HG03571 (cell line): ENCODE measurements at regions not wholly inside any gene's neighbourhood (a gene's known extent, or its start where the extent isn't known, plus 50 kb on each side); places are given as distances from the start of the nearest gene placed in this dataset.

ENCODE experiments used
- ATAC-seq: cut with Tn5 transposase; IDR thresholded peaks from one replicate; pipeline ENCODE4 v1.9.1; 2021; ENCODE audit not compliant: unreplicated experiment

- no peak for ATAC-seq
Observed at GRCh38 chr4:96295143-96295741, 455.3 kb downstream of the PDHA2 start.

DNA sequence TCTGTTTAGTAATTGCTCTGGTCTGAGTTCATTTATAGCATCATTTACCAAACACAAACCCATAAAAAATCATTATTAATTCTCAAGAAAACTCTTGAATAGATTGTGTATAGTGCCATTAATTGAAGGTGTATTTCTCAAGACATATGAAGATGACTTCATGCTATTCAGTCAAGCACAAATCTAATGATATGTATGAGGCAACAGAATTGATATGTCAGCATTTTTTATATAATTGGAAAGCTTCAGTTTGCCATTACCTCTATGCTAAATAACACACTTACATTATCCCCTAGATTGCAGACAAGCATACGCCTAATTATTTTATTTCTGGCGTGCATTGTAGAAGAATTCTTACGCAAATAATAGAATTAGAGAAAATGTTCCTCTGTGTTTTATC is 461.8 kb downstream of the PDHA2 start:
- no peak for ATAC-seq

DNA sequence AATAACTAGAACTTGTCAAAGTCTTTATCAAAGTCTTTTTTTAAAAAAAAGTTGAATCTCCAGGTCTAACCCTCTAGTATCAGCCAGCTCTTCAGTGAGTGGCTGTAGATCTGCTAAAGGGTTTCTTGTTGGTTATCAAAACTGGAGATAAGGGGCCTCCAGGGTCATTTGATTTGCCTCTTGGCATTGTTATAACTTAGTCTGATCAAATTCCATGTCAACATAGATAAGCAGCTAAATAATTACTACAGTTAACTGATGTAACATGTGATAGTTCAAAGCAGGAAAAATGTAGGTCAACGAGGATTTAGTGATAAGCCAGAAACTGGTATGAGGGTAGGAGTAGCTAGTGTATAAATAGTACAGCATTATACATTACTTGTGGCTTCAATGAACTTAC is 465.1 kb downstream of the PDHA2 start:
- no peak for ATAC-seq

GRCh38 chr4:96312046-96312685 is 472.3 kb downstream of the PDHA2 start:
- ATAC-seq, result no peak

DNA sequence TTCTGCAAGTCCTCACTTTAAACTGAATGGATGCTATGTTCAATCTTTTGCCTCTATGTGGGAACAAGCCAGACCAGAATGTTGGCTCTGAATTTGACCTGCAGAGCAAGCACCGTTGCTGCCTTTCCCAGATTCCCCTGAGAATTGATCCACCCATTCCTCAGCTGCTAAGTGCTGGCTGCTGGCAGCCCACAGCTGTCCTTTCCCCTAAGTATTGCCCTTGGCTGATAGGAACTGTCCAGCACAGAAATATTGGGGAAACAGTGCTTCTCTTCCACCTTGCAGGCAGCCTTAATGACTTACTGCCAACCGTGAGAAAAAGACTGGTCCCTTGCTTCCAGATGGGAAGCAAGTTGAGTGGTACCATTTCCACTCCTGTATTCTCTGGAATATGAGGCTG is 475.9 kb downstream of the PDHA2 start:
- no peak for ATAC-seq

DNA sequence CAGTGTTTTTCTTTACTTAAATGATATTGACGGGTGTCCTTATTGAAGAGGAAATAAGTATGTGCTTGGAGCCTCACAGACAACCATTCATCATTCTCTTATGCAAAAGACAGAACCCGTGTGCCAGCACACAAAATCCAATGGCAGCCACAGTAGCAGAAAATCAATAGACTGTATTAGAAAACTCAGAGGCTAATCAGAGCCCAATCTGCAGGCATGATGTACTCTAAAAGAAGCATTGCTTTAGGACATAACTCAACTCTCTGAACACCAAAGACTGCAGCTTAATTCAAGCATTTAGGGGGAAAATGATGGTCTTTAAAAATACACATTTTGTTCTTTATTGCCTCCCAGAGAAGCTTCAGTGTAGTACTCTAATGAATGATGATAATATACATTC is 476.9 kb downstream of the PDHA2 start:
- no peak for ATAC-seq

DNA sequence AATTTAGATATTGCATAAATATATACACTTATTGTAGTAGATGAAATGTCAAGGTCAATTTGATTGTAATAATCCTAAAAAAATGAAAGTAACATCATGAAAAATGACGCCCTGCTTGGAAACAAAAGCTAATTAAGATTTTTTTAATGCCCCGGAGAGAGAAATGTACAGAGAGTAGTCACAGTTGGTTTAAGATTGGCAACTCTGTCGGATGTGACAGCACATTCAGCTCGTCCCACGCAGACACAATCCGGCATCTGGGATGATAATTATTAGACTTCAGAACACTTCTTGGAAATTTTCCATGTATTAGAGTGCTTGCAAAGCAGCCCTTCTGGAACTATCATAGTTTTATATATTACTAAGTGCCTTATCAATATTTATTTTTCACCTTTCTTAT is 478.0 kb downstream of the PDHA2 start:
- ATAC-seq, result no peak

- ATAC-seq, result no peak
Observed at GRCh38 chr4:96326846-96327245, 487.0 kb downstream of the PDHA2 start.

- no peak for ATAC-seq
Observed at GRCh38 chr4:96342196-96342595, 502.3 kb downstream of the PDHA2 start.

DNA sequence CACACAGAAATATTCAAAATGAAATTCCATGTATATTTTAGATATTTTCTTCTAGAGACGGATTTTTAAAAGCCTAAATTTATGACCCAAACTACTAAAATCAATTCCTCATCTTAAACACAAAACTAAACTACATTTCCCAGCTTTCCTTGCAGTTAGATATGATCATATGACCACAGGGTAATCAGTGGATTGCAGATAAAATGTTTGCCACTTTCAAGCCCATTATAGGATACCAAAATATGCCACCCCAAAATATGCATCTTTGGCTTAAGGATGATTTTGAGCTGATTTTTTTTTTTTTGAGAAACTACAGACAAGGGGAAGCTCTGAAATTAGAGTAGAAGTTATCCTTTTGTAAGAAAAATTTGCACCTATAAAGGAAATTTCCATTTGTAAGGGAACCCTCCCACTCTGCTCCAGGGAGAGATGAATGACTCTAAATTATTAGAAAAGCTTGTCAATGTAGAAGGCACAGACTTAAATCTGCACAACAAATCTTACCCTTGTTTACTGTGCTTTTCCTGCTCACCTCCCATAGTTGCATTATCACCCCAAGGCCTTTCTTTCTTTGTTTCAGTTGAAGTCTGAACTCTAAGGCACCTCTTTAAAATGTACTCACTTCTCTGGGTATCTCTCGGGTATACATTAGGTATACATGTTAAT is 503.0 kb downstream of the PDHA2 start:
- no peak for ATAC-seq

DNA sequence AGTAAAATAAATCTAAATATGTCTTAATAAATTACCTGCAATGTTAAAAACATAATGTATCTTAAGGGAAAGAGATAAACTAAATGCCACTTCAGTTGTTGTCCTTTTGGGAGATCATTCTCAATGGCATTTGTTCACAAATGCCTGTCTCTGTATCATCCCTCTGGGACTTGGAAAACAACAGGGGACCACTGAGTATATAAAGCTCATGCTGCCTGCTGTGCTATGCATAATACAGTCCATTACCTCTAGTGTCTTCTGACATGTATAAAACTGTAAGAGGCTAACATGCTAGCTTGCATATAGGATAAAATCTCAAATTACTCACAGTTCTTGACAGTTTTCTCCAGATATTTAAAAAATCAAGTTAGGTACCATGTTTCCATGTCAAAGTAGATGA is 503.9 kb downstream of the PDHA2 start:
- no peak for ATAC-seq

- ATAC-seq, result no peak
Observed at GRCh38 chr4:96347582-96347981, 507.7 kb downstream of the PDHA2 start.

- ATAC-seq, result no peak
Observed at GRCh38 chr4:96352051-96352517, 512.2 kb downstream of the PDHA2 start.

DNA sequence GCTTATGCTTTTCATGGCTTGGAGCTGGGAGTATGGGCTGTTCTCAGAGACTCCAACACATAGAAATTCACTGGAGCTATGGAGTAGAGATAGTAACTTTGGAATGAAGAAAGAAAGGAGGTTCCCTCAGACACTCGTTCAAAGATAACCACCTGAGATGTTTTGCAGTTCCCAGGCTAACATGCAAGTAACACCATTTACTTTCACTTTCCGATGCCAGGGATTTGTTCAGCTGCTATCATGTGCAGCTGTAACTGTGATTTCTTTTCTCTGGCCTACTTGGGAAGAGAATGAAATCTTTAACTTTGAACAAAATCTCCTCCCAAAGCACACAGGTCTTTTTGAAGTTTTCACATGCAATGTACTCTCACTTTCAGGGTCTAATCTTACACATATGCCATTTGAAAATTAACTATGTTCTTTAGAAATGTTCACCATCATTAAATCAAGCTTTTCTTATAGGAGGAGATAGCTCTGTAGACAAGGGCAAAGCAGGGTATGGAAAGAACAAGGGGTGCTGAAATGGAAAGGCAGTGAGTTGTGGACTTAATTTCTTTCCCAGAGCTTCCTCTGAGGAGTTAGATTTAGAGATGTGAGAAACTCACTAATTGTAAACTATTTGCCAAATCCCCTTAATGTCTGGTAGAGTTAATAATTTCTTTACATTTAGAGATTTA is 514.3 kb downstream of the PDHA2 start:
- ATAC-seq, result no peak

DNA sequence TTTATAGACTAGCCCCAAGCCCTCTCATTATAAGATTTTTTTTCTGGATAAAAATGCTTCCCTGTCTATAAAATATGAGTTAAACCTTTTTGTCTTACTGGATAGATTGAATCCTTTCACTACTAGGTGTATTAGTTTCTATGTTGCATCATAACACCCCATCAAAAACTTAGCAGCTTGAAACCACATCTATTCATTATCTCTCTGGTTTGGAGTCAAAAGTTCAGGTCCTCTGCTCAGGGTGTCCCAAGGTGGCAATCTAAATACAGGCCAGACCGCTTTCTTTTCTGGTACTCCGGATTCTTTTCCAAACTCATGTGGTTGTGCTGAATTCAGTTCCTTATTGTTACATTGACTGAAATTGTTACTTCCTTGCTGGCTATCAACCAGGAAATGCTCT is 515.5 kb downstream of the PDHA2 start:
- no peak for ATAC-seq

DNA sequence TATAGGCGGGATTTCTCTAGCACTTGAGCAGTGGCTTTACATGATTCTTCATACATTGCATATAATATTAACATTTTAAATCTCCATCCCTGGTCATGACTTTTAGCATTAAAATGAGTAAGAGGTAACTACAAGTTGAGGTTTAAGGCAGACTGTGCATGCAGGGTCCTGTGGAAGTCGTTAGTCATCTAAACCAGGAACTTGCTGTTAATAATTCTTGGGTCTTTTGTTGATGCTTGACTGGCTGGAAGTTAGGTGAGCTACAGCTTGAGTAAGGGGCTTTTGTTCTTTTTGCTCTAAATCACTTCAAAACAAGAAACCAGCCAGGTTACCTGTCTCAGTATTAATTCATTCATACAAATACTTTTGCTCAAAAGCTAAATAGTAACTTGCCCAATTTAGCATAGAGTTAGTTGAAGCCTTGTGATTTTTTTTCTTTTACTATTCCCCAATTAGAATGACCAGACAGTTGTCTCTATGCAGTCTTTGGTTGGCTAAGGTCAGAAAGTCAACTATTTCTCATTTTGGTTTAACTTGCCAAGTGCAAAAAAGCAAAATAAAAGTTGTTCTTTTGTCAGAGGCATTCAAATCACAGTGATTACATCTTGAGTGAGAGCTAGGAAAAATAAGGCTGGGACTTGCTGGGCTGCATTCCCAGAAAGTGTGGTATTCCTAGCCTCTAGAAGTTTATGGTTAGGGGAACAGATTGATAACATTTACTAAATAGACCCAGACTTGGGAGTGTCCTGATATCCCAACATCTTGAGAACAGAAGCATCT is 516.9 kb downstream of the PDHA2 start:
- ATAC-seq, result no peak

DNA sequence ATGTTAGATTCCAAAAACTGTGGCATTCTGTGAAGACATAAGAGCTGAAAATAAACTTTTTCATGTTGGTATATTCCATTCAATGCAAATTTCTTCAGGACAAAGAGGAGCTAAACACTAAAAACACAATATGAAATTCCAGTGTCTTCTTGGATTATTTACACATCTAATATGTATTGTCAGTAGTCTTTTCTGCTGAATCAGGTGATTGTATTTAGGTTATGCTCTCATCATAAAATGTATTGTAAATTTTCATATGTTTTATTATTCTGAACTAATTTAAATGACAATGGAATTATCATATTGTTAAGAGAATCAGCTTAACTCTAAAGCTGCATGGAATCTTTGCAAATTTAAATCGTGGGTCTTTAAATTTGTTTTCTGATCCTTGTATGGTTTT is 526.7 kb downstream of the PDHA2 start:
- no peak for ATAC-seq

DNA sequence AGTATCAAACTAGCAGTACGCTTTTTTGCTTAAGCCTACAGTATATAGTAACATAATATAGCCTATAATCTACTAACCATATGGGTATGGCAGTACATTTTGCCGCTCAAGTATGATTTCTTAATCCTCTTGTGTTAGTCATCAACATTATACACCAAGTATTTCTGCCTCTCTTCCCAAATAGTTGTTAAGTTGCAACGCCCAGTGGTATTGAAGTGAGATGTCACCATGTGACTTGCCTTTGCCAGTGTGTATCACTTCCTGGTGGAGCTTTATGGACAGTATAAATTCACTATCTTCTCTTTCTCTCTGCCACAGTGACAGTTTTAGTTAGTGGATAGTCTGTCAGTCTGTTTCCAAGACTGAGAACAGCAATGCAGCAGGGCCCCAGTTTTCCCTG is 535.5 kb downstream of the PDHA2 start:
- ATAC-seq, result no peak

DNA sequence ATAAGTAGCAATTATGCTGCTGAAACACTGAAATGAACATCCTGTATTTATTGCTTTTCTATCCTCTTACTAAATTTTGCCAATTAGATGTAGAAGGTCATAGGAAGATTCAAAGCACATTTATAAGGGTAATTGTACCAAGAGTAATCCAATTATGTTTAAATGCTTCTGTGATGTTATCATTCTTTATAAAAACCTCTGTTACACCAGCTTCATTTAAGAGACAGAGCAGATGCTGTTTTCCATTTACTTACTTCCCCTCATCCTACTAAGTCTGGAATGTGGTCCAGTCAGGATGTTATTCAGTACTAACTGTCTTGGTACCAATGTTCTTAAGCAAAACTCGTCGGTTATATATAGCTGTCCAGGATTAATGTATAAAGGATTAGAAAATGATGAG is 539.6 kb downstream of the PDHA2 start:
- no peak for ATAC-seq

DNA sequence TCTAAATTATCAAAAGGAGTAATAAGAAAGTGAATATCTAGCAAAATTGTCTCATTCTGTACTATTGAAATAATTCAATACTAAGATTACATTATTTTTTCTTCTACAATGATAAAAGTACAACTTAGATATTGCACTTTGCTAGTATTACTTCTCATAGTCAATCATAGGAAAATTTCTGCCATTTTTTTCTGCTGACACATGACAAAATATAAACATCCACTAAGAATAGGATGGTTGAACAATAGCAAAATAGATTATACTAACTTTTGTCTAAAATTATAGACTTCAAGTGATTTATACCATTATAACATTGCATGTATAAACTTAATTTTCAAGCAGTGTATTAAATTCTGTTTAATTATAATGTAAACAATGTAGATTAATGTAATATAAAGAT is 540.2 kb downstream of the PDHA2 start:
- no peak for ATAC-seq

GRCh38 chr4:96383349-96383748 is 543.5 kb downstream of the PDHA2 start:
- ATAC-seq, result no peak
